Upper lobe of left lung (tissue), 6 donors: ENCODE measurements at regions not wholly inside any gene's neighbourhood (a gene's known extent, or its start where the extent isn't known, plus 50 kb on each side); places are given as distances from the start of the nearest gene placed in this dataset.

Experiments
- ATAC-seq, 2 donors: fragments of 200-7000 bp; cut with Tn5 transposase; one replicate each; pipeline ENCODE4 v1.9.1; 2022; ENCODE audit warnings: mild to moderate bottlenecking in 2 of 2, moderate library complexity in 2 of 2; ENCODE audit not compliant: low FRiP score in 2 of 2
- DNase-seq, 2 donors: peaks; one replicate each; pipeline ENCODE4 v3.0.0-alpha.2; 2019 to 2020
- H3K27ac ChIP-seq, 4 donors: fragments of 200-600 bp; sonication (generic); one replicate each; pipeline ENCODE4 v1.5.1; 2016 to 2019
- H3K27me3 ChIP-seq, 4 donors: fragments of 200-600 bp; sonication (generic); one replicate each; pipeline ENCODE4 v1.5.1; 2017 to 2019
- H3K36me3 ChIP-seq, 4 donors: fragments of 200-600 bp; sonication (generic); one replicate each; pipeline ENCODE4 v1.5.1; 2016 to 2019
- H3K4me1 ChIP-seq, 4 donors: fragments of 200-600 bp; sonication (generic); one replicate each; pipeline ENCODE4 v1.5.1; 2018 to 2019
- H3K4me3 ChIP-seq, 4 donors: fragments of 200-600 bp; sonication (generic); one replicate each; pipeline ENCODE4 v1.5.1; 2017 to 2019; ENCODE audit warnings: mild to moderate bottlenecking in 2 of 4, moderate library complexity in 1 of 4
- H3K9me3 ChIP-seq, 4 donors: fragments of 200-600 bp; sonication (generic); one replicate each; pipeline ENCODE4 v1.5.1; 2018 to 2019
- EP300 ChIP-seq, 4 donors: sonication (generic); formaldehyde crosslinking; IDR thresholded peaks; one replicate each; pipeline ENCODE4 v1.5.1; 2017; ENCODE audit warnings: antibody characterized with exemption in 4 of 4, control low read depth in 2 of 4
- POLR2A ChIP-seq, 4 donors: fragments of 450-650 bp; IDR thresholded peaks; one replicate each; pipeline ENCODE4 v1.5.1; 2016 to 2017; ENCODE audit warnings: antibody characterized with exemption in 4 of 4, mild to moderate bottlenecking in 2 of 4
- POLR2AphosphoS5 ChIP-seq, 2 donors: sonication (generic); formaldehyde crosslinking; IDR thresholded peaks; one replicate each; pipeline ENCODE4 v1.5.1; 2017; ENCODE audit warnings: antibody characterized with exemption in 2 of 2
- WGBS, 2 donors: methylation state at CpG; one replicate each; pipeline ENCODE4 v1.1.5; 2017 to 2018; 5-methylcytosine and 5-hydroxymethylcytosine counted together
- TF ChIP-seq, protein P1 (sequence below), 6 experiments: fragments of 450-650 bp in 4 of 6; fragments of 200-600 bp in 2 of 6; sonication (generic) in 2 of 6; IDR thresholded peaks; one replicate each; pipeline ENCODE4 v1.5.1; 2016 to 2019; ENCODE audit warnings: antibody characterized with exemption in 6 of 6
- donor health status: DM: no; HTN: no; CAD: no; lungs with moderate emphysema.
- donor health status: DM: no; HTN: yes; CAD: no; lungs with severe emphysema.

DNA sequence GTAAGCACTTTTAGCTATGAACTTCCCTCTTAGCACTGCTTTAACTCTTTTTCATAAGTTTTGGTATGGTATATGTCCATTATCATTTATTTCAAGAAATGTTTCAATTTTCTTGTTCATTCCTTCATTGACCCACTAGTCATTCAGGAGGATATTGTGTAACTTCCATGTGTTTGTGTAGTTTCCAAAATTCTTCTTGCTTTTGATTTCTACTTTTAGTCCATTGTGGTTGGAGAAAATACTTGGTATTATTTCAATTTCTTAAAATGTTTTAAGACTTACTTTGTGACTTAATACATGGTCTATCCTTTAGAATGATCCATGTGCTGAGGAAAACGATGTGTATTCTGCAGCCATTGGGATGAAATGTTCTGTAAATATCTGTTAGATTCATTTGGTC lies 176.5 kb downstream of the CENPW start:
- no peak for ATAC-seq
- H3K36me3 ChIP-seq, result no peaks in the 10 kb centered on the region
- no peak overlapping the region for H3K27ac ChIP-seq
- no peak for TF ChIP-seq POLR2AphosphoS5 (IDR thresholded peaks at IDR 0.05)
- TF ChIP-seq POLR2A (IDR thresholded peaks at IDR 0.05), result no peak
- TF ChIP-seq, protein P1, sequence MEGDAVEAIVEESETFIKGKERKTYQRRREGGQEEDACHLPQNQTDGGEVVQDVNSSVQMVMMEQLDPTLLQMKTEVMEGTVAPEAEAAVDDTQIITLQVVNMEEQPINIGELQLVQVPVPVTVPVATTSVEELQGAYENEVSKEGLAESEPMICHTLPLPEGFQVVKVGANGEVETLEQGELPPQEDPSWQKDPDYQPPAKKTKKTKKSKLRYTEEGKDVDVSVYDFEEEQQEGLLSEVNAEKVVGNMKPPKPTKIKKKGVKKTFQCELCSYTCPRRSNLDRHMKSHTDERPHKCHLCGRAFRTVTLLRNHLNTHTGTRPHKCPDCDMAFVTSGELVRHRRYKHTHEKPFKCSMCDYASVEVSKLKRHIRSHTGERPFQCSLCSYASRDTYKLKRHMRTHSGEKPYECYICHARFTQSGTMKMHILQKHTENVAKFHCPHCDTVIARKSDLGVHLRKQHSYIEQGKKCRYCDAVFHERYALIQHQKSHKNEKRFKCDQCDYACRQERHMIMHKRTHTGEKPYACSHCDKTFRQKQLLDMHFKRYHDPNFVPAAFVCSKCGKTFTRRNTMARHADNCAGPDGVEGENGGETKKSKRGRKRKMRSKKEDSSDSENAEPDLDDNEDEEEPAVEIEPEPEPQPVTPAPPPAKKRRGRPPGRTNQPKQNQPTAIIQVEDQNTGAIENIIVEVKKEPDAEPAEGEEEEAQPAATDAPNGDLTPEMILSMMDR (IDR thresholded peaks at IDR 0.05), result no peak
- TF ChIP-seq EP300 (IDR thresholded peaks at IDR 0.05), result no peak
- H3K4me3 ChIP-seq, result no peak overlapping the region
- H3K27me3 ChIP-seq, result no peaks in the 10 kb centered on the region
- H3K9me3 ChIP-seq, result no peaks in the 10 kb centered on the region
- H3K4me1 ChIP-seq, result no peaks in the 10 kb centered on the region
- 78 to 86% methylated on average over 1 of the region's 1 CpG for WGBS, 2 donors
- no peak for DNase-seq

DNA sequence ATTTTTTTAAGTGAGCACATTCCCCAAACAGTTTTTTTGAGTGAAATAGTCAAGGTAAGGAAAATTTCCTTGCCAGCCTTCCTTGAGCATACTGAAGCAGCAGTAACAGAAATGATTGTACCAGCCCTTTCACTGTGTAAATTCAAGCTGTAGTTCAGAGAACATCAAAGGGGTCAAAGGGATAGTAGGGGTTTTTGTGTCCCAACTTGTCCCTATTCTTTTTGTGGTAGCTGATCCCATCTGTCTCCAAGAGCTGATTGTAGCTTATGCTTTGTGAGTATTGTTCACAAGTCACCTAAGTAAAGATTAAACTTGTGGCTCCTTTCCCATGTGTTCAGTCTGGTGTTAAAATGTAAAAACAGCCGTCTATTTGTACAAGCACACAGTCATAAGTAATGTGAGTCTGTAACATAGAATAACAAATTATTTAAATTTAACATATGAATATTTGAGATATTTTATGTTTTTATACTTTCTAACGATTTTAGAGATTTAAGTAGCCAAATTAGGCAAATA lies 185.0 kb downstream of the CENPW start:
- no peak overlapping the region for H3K27ac ChIP-seq
- DNase-seq, result no peak
- no peaks in the 10 kb centered on the region for H3K36me3 ChIP-seq
- H3K4me1 ChIP-seq, result no peaks in the 10 kb centered on the region
- ATAC-seq, result no peak
- WGBS, 2 donors, result 52% methylated on average over 2 of the region's 2 CpGs
- H3K27me3 ChIP-seq, result no peaks in the 10 kb centered on the region
- no peak for TF ChIP-seq EP300 (IDR thresholded peaks at IDR 0.05)
- TF ChIP-seq POLR2AphosphoS5 (IDR thresholded peaks at IDR 0.05), result no peak
- TF ChIP-seq POLR2A (IDR thresholded peaks at IDR 0.05), result no peak
- TF ChIP-seq, protein P1 (IDR thresholded peaks at IDR 0.05), result no peak
- no peak overlapping the region for H3K4me3 ChIP-seq
- H3K9me3 ChIP-seq, result no peaks in the 10 kb centered on the region

DNA sequence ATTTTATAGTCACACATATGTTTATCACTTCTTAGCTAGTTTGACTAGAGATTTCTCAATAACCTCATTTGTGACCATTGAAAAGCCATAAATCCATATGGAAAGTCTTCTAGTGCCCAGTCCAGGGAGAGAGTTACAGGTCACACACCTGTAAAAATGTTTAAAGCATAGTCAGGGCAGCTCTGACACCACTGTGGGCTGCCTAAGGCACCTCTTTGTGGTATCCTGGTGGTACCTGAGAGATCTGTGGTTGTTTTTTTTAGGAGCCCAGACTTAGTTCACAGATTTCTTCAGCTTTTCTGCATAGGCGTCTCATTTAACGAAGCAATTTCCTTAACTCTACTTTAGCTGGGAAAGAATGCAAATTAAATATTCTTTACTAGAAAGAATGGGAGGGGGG lies 186.6 kb downstream of the CENPW start:
- no peaks in the 10 kb centered on the region for H3K9me3 ChIP-seq
- H3K36me3 ChIP-seq, result no peaks in the 10 kb centered on the region
- no peak for ATAC-seq
- H3K4me3 ChIP-seq, result no peak overlapping the region
- H3K4me1 ChIP-seq, result no peaks in the 10 kb centered on the region
- DNase-seq, result no peak
- WGBS, 2 donors, result 91 to 96% methylated on average over 2 of the region's 2 CpGs
- no peak overlapping the region for H3K27ac ChIP-seq
- H3K27me3 ChIP-seq, result no peaks in the 10 kb centered on the region
- TF ChIP-seq POLR2A (IDR thresholded peaks at IDR 0.05) (no peak), EP300 (IDR thresholded peaks at IDR 0.05) (no peak), POLR2AphosphoS5 (IDR thresholded peaks at IDR 0.05) (no peak)
- TF ChIP-seq, protein P1 (IDR thresholded peaks at IDR 0.05), result no peak

DNA sequence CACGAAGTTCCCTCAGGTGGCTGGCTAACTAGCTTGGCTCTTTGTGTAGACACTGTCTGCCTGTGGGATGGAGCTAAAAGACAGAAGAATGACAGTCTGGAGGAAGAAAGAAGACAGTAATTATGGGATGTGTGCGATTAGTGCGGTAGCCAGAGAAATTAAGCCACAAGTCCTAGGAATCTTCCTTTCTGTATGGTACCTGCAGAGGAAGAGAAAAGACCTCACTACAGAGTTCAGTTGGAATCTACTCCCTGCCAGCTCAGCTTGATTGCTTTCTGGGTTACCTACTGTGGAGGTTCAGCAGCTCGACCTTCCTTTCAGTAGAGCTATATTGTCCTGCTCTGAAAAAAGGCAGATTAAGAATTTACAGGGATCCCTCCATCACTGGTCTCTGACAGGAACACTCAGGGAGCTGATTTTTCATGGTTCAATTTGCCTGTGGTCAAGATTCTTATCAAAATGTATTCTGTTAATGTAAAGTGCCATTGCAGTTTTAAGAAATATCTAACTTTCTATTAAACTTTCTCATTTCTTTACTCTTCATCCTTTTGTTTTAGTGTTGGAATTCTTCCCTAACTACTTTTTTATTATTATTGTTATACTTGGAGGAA lies 187.2 kb downstream of the CENPW start:
- H3K27ac ChIP-seq, result no peak overlapping the region
- WGBS, 2 donors, result 66 to 68% methylated on average over 4 of the region's 4 CpGs
- H3K36me3 ChIP-seq, result no peaks in the 10 kb centered on the region
- ATAC-seq, result no peak
- H3K4me1 ChIP-seq, result no peaks in the 10 kb centered on the region
- H3K4me3 ChIP-seq, result no peak overlapping the region
- no peak for TF ChIP-seq EP300 (IDR thresholded peaks at IDR 0.05)
- TF ChIP-seq, protein P1 (IDR thresholded peaks at IDR 0.05), result no peak
- TF ChIP-seq POLR2A (IDR thresholded peaks at IDR 0.05), result no peak
- no peak for TF ChIP-seq POLR2AphosphoS5 (IDR thresholded peaks at IDR 0.05)
- H3K27me3 ChIP-seq, result no peaks in the 10 kb centered on the region
- no peak for DNase-seq
- no peaks in the 10 kb centered on the region for H3K9me3 ChIP-seq
